Epithelial cell of proximal tubule (primary cell): ENCODE measurements at regions not wholly inside any gene's neighbourhood (a gene's known extent, or its start where the extent isn't known, plus 50 kb on each side); places are given as distances from the start of the nearest gene placed in this dataset.
"Not testable (repeated sequence)": the region's sequence is repeated elsewhere in the genome, so short reads cannot be mapped to it uniquely, and the experiment has no call there.

Experiments
- DNase-seq: peaks from one replicate; pipeline ENCODE4 v3.0.0-alpha.2; 2011; ENCODE audit warnings: low read depth
- H3K4me3 ChIP-seq: 2 replicates; pipeline ENCODE4 v1.5.1; 2011; ENCODE audit warnings: low read depth, mild to moderate bottlenecking, low read length
- TF ChIP-seq, protein P1 (sequence below): conservative IDR thresholded peaks from 2 replicates; pipeline ENCODE4 v1.5.1; 2012; ENCODE audit warnings: low read depth, mild to moderate bottlenecking, low read length

DNA sequence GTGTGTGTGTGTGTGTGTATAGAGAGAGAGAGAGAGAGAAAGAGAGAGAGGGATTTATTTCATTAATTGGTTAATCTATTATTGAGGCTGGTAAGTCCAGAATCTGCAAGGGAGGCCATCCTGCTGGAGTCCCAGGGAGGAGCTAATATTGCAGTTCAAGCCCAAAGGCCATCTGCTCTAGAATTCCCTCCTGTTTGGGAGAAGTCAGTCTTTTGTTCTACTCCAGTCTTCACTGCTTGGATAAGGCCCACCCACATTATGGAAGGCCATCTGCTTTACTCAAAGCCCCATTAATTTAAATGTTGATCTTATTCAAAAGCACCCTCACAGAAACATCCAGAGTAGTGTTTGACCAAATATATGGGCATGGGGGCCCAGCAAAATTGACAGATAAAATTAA, 317.5 kb upstream of the RASGEF1B start:
- TF ChIP-seq, protein P1, sequence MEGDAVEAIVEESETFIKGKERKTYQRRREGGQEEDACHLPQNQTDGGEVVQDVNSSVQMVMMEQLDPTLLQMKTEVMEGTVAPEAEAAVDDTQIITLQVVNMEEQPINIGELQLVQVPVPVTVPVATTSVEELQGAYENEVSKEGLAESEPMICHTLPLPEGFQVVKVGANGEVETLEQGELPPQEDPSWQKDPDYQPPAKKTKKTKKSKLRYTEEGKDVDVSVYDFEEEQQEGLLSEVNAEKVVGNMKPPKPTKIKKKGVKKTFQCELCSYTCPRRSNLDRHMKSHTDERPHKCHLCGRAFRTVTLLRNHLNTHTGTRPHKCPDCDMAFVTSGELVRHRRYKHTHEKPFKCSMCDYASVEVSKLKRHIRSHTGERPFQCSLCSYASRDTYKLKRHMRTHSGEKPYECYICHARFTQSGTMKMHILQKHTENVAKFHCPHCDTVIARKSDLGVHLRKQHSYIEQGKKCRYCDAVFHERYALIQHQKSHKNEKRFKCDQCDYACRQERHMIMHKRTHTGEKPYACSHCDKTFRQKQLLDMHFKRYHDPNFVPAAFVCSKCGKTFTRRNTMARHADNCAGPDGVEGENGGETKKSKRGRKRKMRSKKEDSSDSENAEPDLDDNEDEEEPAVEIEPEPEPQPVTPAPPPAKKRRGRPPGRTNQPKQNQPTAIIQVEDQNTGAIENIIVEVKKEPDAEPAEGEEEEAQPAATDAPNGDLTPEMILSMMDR = no peak
- DNase-seq = no peak
- no peak overlapping the region for H3K4me3 ChIP-seq

GRCh38 chr4:81786766-81787165, 315.1 kb upstream of the RASGEF1B start:
- TF ChIP-seq, protein P1 = no peak
- DNase-seq = no peak
- H3K4me3 ChIP-seq = no peak overlapping the region

- TF ChIP-seq, protein P1 = no peak
- no peak overlapping the region for H3K4me3 ChIP-seq
- DNase-seq = no peak
Observed at GRCh38 chr4:81786063-81786763, 314.5 kb upstream of the RASGEF1B start.

GRCh38 chr4:81785338-81785737, 313.6 kb upstream of the RASGEF1B start:
- no peak overlapping the region for H3K4me3 ChIP-seq
- TF ChIP-seq, protein P1 = no peak
- DNase-seq = no peak

- no peak for DNase-seq
- H3K4me3 ChIP-seq = no peak overlapping the region
- TF ChIP-seq, protein P1 = no peak
Observed at GRCh38 chr4:81783558-81783957, 311.9 kb upstream of the RASGEF1B start.

DNA sequence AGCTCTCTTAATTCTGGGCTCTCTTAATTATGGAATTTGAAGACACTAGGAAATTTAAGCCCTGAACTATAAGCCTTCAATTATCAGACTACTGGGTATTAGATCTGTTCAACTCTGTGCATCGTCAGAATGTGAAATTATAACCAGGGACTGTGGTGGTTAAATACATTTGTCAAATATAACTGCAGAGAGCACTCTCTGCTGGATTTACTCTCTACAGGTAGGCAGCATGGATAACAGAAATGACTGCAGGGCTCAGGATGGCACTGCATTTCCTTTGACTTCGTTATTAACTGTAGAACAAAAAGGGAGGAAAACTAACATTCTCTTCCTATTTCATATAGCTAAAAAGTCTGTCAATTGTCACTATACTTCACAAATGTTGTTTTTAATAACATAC, 310.1 kb upstream of the RASGEF1B start:
- no peak for DNase-seq
- H3K4me3 ChIP-seq = no peak overlapping the region
- TF ChIP-seq, protein P1 = no peak

- DNase-seq, H3K4me3 ChIP-seq: not testable (repeated sequence)
Observed at GRCh38 chr4:81777718-81778117, 306.0 kb upstream of the RASGEF1B start.

GRCh38 chr4:81776794-81777193, 305.1 kb upstream of the RASGEF1B start:
- DNase-seq = no peak
- TF ChIP-seq, protein P1 = no peak
- no peak overlapping the region for H3K4me3 ChIP-seq
